Omental fat pad (tissue), 3 donors: ENCODE measurements at regions not wholly inside any gene's neighbourhood (a gene's known extent, or its start where the extent isn't known, plus 50 kb on each side); places are given as distances from the start of the nearest gene placed in this dataset.

Source experiments
- ATAC-seq: fragments of 150-250 bp; one replicate; pipeline ENCODE4 v1.9.1; 2016; ENCODE audit warnings: mild to moderate bottlenecking, moderate library complexity; ENCODE audit not compliant: low FRiP score
- DNase-seq: peaks from one replicate; pipeline ENCODE4 v3.0.0-alpha.2; 2019; ENCODE audit warnings: low spot score
- CTCF ChIP-seq, 3 donors: fragments of 450-650 bp; IDR thresholded peaks; one replicate each; pipeline ENCODE4 v1.5.1; 2016 to 2017; ENCODE audit warnings: antibody characterized with exemption in 3 of 3, mild to moderate bottlenecking in 3 of 3, moderate library complexity in 2 of 3

- no peak for DNase-seq
- no peak for TF ChIP-seq CTCF (IDR thresholded peaks at IDR 0.05)
- ATAC-seq = no peak
Measured at GRCh38 chr2:57882895-57883515, 163.6 kb upstream of the VRK2 start.

GRCh38 chr2:57884281-57884680 is 162.3 kb upstream of the VRK2 start:
- ATAC-seq (no peak), DNase-seq (no peak)
- no peak for TF ChIP-seq CTCF (IDR thresholded peaks at IDR 0.05)

GRCh38 chr2:57885742-57886141 is 160.9 kb upstream of the VRK2 start:
- ATAC-seq = no peak
- DNase-seq = no peak
- no peak for TF ChIP-seq CTCF (IDR thresholded peaks at IDR 0.05)

GRCh38 chr2:57886161-57886786 is 160.3 kb upstream of the VRK2 start:
- TF ChIP-seq CTCF (IDR thresholded peaks at IDR 0.05) = no peak
- DNase-seq (no peak), ATAC-seq (no peak)

- ATAC-seq (no peak), DNase-seq (no peak)
- TF ChIP-seq CTCF (IDR thresholded peaks at IDR 0.05) = no peak
Measured at GRCh38 chr2:57888463-57888862, 158.1 kb upstream of the VRK2 start.

GRCh38 chr2:57890464-57890863 is 156.1 kb upstream of the VRK2 start:
- DNase-seq (no peak), ATAC-seq (no peak)
- no peak for TF ChIP-seq CTCF (IDR thresholded peaks at IDR 0.05)

- ATAC-seq = no peak
- no peak for TF ChIP-seq CTCF (IDR thresholded peaks at IDR 0.05)
Measured at GRCh38 chr2:57891086-57891712, 155.4 kb upstream of the VRK2 start.

More at GRCh38 chr2:57891086-57891712, 155.4 kb upstream of the VRK2 start:
- no peak for DNase-seq
